Stimulated activated CD4-positive, alpha-beta T cell treated with anti-CD3 and anti-CD28 coated beads, Interleukin-15, amount 100 ng/mL, for 48 hours (primary cell): ENCODE measurements at regions not wholly inside any gene's neighbourhood (a gene's known extent, or its start where the extent isn't known, plus 50 kb on each side); places are given as distances from the start of the nearest gene placed in this dataset.
"Not testable (repeated sequence)": the region's sequence is repeated elsewhere in the genome, so short reads cannot be mapped to it uniquely, and the experiment has no call there.

Experiments
- DNase-seq, 2 donors: peaks; one replicate each; pipeline ENCODE4 v3.0.0-alpha.2; 2020; ENCODE audit warnings: low read depth in 2 of 2

DNA sequence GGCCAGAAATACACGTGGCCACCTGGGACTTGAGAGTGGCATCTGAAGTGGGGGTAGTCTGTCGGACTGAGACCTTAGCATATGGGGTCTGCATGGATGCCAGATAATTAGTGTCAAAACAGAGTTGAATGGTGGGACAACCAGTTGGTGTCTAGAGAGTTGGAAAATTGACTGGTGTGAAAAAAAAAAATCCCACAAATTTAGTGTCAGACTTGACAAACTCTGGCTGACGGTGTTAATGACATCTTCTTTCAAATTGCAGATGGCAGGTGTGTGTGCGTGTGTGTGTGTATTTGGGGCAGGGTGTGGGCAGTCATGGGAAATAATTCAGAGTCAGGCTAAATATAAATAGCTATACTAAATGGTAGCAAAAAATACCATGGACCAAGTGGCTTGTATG, 365.4 kb upstream of the RGPD4 start:
- DNase-seq: no peak

DNA sequence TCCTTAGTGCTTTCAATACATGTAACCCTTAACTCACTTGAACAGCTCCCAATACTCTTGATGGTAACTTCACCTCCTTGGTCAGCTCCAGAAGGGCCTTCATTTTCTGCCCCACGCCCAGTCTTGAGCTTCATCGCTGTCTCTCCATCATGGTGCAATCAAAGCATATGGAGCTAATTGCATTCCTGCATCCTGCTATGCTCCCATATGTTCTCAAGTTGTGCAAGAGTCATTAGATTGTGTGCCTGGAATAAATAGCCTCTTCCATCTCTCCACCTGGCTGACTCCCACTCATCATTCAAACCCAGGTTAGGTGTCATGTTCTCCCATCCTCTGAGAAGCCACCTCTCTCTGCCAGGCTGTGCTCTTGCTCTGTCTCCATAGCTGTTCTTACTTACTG, 364.5 kb upstream of the RGPD4 start:
- DNase-seq: no peak

GRCh38 chr2:107466241-107466640, 360.5 kb upstream of the RGPD4 start:
- DNase-seq: no peak

- DNase-seq: no peak
Observed at GRCh38 chr2:107466984-107467773, 359.5 kb upstream of the RGPD4 start.

DNA sequence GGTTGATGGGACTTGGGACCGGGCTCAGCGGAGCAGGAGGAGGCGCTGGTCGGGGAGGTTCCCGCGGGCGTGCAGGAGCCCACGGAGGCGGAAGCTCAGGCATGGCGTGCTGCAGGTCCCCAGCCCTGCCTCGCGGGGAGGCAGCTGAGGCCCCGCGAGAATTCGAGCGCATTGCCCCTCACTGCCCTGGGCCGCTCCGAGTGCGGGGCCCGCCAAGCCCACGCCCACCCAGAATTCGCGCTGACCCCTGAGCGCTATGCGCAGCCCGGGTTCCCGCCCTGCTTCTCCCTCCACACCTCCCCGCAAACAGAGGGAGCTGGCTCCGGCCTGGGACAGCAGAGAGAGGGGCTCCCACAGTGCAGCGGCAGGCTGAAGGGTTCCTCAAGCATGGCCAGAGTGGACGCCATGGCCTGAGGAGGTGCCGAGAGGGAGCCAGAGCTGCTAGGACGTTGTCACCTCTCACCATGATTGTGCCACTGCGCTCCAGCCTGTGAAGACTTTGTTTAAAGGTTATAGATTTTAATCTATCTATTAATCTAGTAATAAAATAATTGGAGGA, 357.2 kb upstream of the RGPD4 start:
- DNase-seq: no peak

DNA sequence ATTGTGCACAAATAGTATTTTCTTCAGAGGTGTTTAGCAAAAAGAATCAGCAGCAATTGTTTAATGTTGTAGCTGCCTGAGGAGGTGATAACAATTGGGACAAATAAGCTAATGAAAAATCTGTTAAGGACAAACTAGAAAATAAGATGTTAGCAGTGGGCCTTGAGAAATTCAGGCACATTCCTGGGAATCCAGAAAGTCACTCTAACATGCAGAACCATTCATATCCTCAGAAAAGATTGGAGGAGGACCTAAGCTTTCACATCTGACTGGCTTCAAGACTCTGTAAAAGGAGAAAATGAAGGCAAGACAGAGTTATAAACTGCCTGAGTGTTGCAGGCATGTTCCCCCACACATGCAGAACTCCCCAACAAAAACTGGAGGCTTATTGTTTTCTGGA, 353.5 kb upstream of the RGPD4 start:
- no peak for DNase-seq

- no peak for DNase-seq
Observed at GRCh38 chr2:107475859-107476258, 350.8 kb upstream of the RGPD4 start.

- DNase-seq: no peak
Observed at GRCh38 chr2:107502539-107502938, 324.2 kb upstream of the RGPD4 start.

GRCh38 chr2:107511970-107512789, 314.5 kb upstream of the RGPD4 start:
- DNase-seq: no peak

DNA sequence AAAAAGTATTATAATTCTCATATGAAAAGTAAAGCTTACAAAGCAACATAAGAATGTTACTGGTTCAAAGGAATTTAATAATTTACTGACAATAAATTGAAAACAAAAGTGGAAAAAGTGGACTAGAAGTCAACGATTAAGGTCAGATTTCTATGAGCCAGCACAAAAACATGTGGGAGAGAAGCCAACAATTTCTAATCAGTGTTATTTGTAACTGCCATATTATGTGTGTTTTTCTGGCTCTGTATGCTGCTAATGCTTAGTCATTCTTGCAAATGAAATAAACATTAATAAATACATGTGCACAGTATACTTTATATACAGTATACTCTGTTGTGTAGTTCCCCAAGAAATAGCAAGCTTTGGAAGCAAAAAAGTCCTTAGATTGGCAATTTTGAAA, 301.3 kb upstream of the RGPD4 start:
- no peak for DNase-seq

DNA sequence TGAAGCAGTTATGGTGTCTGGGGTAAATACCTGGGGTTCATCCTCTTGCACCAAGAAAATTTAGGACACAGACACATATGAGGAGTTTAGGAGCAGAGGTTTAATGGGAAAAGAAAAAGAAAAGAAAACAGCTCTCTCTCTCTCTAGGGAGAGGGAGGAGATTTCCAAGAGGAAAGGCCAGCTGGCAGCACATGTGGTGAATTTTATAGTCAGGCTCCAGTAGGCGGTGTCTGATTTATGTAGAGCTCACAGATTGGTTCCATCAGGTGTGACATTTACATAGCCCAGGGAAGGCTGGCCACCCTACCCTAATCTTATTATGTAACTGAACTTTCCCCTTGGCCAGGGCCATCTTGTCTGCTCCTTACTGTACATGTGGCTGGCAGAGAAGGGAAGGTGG, 297.5 kb upstream of the RGPD4 start:
- DNase-seq: no peak

GRCh38 chr2:107530046-107530445, 296.6 kb upstream of the RGPD4 start:
- no peak for DNase-seq

- no peak for DNase-seq
Observed at GRCh38 chr2:107534926-107535325, 291.8 kb upstream of the RGPD4 start.

GRCh38 chr2:107535905-107536689, 290.6 kb upstream of the RGPD4 start:
- not testable (repeated sequence) for DNase-seq

DNA sequence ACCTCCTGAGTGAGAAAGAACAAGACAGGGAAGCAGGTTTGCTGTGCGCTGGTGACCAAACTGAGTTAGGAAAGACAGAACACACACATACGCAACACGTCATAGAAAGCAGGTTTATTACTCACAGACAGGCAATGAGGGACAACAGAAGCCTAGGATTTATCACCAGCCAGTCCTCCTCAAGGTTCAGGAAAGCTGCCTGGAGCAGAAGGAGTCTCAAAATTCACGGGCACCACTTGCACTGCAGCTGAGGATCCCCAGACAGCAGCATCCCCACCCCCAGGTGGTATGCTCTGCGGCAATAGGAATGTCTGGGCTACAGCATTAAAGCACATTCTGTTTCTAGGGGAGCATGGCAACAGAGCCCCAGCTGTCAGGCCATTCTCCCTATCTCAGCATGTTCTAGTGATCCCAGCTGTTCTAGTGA, 284.4 kb upstream of the RGPD4 start:
- DNase-seq: no peak

GRCh38 chr2:107543793-107544192, 282.9 kb upstream of the RGPD4 start:
- DNase-seq: no peak

DNA sequence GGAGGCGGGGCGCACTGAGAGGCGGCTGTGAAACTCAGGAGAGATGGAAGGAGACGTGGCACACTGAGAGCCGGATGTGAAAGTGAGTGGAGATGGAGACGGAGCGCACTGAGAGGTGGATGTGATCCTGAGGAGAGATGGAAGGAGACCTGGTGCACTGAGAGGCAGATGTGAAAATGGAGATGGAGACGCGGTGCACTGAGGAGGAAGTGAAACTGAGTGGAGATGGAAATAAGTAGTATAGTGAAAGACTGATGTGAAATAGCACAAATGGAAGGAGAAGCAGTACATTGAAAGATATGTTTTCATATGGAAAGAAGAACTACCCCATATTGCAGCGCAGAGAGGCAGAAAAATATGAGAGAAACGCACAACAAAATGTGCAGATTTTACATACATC, 281.6 kb upstream of the RGPD4 start:
- no peak for DNase-seq

DNA sequence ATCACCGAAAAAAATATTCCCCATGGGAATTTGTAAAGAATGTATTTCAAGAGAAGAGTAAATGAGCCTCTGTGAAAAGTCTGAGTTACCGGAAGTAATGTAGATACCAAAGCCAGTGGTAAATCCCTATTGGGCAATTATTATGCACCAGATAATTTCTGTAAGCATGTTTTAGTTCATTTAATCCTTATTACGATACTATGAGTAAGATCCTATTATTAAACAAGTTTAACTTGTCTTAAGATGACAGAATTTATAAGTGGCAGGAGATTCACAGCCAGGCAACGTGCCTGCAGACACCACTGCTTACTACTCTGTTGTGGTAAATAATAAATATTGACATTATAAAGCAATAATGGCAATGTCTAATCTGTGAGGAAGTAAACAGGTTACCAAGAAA, 280.8 kb upstream of the RGPD4 start:
- no peak for DNase-seq

DNA sequence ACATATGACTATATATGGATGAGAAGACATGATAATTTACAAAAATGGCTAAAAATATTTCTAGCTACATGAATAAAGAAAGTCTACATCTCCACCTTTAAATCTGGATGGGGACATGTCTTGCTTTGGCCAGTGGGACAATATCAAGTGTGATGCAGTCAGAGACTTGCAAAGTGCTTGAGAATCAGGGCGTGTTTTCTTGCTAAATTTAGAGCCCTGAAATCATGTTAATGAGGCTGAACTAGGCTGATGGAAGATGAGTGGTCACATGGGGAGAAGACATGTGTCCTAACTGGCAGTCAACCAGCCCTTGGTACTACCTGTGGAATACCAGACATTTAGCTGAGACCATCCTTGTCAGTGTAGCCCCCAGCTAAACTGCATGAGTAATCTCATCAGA, 278.5 kb upstream of the RGPD4 start:
- DNase-seq: no peak

- DNase-seq: no peak
Observed at GRCh38 chr2:107553046-107553445, 273.6 kb upstream of the RGPD4 start.

DNA sequence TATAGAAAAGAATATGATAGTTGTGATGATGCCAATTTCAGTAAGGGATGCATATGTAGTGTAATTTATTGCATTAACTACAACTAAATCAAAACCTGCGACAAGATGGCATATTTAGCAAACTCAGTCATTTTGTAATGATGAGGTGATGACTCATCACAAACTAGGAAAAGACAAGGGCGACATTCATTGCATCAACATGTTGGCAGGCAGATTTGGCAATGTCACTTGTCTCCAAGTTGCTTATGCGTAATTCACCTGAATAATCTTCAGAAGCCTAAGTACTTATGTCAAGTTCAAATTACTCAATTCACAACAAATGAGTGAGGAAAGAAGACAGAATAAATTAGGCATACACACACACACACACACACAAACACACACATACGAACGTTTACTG, 273.2 kb upstream of the RGPD4 start:
- no peak for DNase-seq

DNA sequence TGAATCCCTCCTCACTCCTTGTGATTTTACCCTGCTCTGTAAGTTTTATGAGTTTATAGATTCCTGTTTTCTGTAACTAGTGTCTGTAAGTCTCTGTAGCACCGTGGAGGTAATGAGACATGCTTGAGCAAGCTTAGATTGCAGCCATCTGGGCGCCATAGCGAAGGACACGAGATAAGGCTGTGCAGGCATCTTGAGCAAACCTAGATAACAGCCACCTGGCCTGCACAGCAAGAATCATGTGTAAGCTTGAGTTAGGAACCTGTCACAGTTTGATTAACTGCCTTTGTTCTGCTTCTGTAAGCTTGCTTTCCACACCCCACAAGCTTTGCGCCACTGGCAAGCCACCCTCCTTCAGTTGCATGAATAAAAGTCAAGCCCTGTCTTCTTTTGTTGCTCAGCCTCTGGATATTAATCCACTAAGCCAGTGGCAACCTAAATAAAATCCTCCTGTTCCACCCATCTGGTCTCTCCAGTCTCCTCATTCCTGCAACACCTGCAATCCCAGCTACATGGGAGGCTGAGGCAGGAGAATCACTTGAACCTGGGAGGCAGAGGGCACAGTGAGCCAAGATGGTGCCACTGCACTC, 270.6 kb upstream of the RGPD4 start:
- no peak for DNase-seq
